ENCODE measurements at regions not wholly inside any gene's neighbourhood (a gene's known extent, or its start where the extent isn't known, plus 50 kb on each side); places are given as distances from the start of the nearest gene placed in this dataset.

DNA sequence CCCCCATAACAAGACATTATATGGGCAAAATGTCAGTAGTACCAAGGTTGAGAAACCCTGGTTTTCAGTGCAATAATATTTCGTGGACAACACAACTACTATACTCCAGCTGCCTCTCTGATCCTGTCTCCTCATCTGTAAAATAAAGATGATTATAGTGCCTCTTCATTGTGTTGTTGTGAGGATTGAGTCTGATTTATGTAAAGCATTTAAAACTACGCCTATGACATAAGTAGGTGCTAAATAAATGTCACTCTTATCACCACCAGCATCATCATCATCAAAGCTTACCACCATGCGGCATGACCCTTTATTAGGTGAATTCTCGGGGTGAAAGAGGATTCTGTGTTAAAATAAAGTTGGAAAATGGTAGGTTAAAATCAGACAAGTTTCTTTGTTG, 67.8 kb upstream of the IFNE start:
- TF ChIP-seq POLR2A (IDR thresholded peaks at IDR 0.05; ENCODE audit: low read depth, low read length) (no peak), POLR2AphosphoS5 (IDR thresholded peaks at IDR 0.05; ENCODE audit: low read depth, low read length) (no peak), TAF1 (IDR thresholded peaks at IDR 0.05; ENCODE audit: low read depth, low read length) (no peak), PAX5 (IDR thresholded peaks at IDR 0.05; ENCODE audit: insufficient read depth, low read length, severe bottlenecking) (no peak), SPI1 (IDR thresholded peaks at IDR 0.05; ENCODE audit: low read depth, low read length) (no peak)

All from GM12891 (cell line).